Neural crest cell (in vitro differentiated cells): ENCODE measurements at regions not wholly inside any gene's neighbourhood (a gene's known extent, or its start where the extent isn't known, plus 50 kb on each side); places are given as distances from the start of the nearest gene placed in this dataset.

Experiments
- DNase-seq: peaks from one replicate; pipeline ENCODE4 v3.0.0; 2021; ENCODE audit warnings: low read depth, mixed read lengths, low spot score
- H3K27ac Mint-ChIP-seq: one replicate; pipeline ENCODE4 v1.8.0; 2021; ENCODE audit warnings: mild to moderate bottlenecking, mixed read lengths; ENCODE audit not compliant: unreplicated experiment
- H3K27me3 Mint-ChIP-seq: 2 replicates; pipeline ENCODE4 v1.8.0; 2021; ENCODE audit warnings: low read depth, mild to moderate bottlenecking, mixed read lengths
- H3K36me3 Mint-ChIP-seq: 2 replicates; pipeline ENCODE4 v1.8.0; 2021; ENCODE audit warnings: low read depth, mild to moderate bottlenecking, mixed read lengths
- H3K4me1 Mint-ChIP-seq: 2 replicates; pipeline ENCODE4 v1.8.0; 2021; ENCODE audit warnings: mixed read lengths
- H3K4me3 Mint-ChIP-seq: one replicate; pipeline ENCODE4 v1.8.0; 2021; ENCODE audit warnings: mild to moderate bottlenecking, mixed read lengths
- H3K9me3 Mint-ChIP-seq: 2 replicates; pipeline ENCODE4 v1.8.0; 2021; ENCODE audit warnings: mixed read lengths
- TF ChIP-seq, protein P1 (sequence below): fragments of 200-600 bp; sonication (generic); conservative IDR thresholded peaks from 2 replicates; pipeline ENCODE4 v1.5.0; 2021; ENCODE audit warnings: antibody characterized with exemption, mild to moderate bottlenecking

DNA sequence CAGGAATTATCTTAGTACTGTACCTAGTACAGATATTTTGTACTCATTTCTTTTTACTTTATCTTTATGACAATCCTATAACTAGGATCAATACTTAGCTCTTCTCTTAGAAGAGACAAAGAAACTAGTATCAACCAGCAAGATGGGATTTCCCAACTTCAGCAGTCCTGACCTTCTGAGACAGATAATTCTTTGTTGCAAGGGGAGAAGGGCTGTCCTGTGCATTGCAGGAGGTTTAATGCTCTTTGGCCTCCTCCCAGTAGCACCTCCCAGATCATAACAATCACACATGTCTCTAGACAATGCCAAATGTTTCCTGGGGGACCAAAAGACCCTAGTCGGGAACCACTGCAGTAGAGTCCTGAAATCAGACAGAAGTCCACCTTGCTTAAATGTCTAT, 424.3 kb upstream of the DMAC1 start:
- DNase-seq = no peak
- Mint-ChIP-seq H3K9me3 (peaks cover 3% of the 10 kb centered on the region), H3K27ac (no peak overlapping the region), H3K36me3 (no peaks in the 10 kb centered on the region), H3K27me3 (no peaks in the 10 kb centered on the region), H3K4me3 (no peak overlapping the region), H3K4me1 (peaks cover 13% of the 10 kb centered on the region)
- TF ChIP-seq, protein P1, sequence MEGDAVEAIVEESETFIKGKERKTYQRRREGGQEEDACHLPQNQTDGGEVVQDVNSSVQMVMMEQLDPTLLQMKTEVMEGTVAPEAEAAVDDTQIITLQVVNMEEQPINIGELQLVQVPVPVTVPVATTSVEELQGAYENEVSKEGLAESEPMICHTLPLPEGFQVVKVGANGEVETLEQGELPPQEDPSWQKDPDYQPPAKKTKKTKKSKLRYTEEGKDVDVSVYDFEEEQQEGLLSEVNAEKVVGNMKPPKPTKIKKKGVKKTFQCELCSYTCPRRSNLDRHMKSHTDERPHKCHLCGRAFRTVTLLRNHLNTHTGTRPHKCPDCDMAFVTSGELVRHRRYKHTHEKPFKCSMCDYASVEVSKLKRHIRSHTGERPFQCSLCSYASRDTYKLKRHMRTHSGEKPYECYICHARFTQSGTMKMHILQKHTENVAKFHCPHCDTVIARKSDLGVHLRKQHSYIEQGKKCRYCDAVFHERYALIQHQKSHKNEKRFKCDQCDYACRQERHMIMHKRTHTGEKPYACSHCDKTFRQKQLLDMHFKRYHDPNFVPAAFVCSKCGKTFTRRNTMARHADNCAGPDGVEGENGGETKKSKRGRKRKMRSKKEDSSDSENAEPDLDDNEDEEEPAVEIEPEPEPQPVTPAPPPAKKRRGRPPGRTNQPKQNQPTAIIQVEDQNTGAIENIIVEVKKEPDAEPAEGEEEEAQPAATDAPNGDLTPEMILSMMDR = no peak

DNA sequence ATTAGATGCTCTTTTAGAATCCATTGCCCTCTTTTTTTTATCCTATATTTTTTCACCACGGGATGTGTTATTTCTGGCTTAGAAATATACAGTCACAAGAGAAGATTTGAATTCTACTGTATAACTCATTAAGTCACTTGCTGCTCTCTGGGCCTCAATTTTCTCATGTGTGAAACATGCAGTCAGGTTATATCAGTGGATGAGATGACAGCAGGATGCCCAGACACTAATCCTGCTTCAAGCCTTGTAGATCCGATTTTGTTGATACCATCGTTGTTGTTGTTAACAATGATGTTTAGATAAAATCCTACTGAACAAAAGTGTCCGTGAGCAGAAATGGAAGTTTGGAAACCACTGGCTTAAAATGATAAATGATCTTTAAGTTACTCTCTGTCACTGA, 421.9 kb upstream of the DMAC1 start:
- peaks cover 13% of the 10 kb centered on the region for H3K4me1 Mint-ChIP-seq
- no peaks in the 10 kb centered on the region for H3K27me3 Mint-ChIP-seq
- DNase-seq = no peak
- no peak overlapping the region for H3K4me3 Mint-ChIP-seq
- TF ChIP-seq, protein P1 = no peak
- peaks cover 6% of the 10 kb centered on the region for H3K36me3 Mint-ChIP-seq
- H3K27ac Mint-ChIP-seq = no peak overlapping the region
- peaks cover 11% of the 10 kb centered on the region for H3K9me3 Mint-ChIP-seq

DNA sequence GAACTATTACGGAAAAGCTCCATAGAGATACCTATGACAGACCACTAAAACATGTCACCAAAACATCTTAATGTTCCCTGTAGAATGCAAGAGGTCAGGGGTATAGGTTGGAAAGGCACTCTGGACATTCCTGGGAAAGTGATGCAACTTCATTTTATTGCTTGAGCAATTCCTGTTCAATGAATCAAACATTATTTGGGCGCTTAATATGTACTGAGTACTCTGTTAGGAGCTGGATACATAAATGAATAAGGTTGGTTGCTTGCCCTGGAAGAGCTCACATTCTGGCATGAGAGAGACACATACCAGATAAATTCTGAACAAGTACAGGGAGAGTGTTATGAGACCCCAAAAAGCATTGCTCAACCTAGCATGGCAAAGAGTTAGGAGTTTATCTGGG, 408.9 kb upstream of the DMAC1 start:
- Mint-ChIP-seq H3K4me3 (no peak overlapping the region), H3K27ac (no peak overlapping the region), H3K4me1 (no peaks in the 10 kb centered on the region), H3K27me3 (no peaks in the 10 kb centered on the region), H3K9me3 (no peaks in the 10 kb centered on the region), H3K36me3 (no peaks in the 10 kb centered on the region)
- no peak for DNase-seq
- TF ChIP-seq, protein P1 = no peak

DNA sequence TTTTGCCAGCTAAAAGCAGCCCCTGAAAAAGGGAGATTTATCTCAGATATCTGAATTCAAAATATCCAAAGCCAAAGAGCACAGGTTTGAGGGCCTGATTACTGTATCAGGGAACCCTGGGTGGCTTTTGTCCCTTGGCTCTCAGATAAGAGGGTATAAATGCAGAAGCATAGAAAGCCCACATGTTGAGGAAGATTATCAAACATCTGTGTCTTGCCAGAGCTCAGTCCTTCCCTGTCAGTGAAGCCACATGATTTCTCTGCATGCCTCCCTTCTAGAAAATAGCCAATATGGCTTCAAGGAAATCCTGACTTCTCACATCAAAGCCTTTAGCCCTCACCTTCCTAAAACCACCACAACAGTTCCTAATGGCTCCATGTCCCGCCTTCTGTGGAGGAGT, 408.0 kb upstream of the DMAC1 start:
- Mint-ChIP-seq H3K27ac (no peak overlapping the region), H3K27me3 (no peaks in the 10 kb centered on the region), H3K4me1 (no peaks in the 10 kb centered on the region), H3K4me3 (no peak overlapping the region), H3K36me3 (no peaks in the 10 kb centered on the region), H3K9me3 (no peaks in the 10 kb centered on the region)
- no peak for DNase-seq
- TF ChIP-seq, protein P1 = no peak

DNA sequence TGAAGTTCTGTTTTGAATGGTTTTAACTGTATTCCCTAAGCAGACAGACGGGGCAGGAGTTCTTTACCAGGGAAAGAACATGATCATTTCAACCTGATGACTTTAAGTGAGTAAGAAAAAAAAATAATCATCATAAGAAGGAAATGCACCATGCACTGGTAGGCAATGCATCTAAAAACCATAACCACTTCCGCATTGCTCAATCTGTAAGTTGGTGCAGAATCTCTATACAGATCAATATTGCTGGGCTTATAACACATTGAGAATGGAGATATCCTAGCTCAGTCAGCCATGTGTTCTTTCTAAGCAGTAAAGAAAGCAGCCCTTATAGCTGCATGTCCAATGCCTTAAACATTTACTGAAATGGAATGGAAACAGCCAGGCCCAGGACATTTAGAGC, 407.1 kb upstream of the DMAC1 start:
- TF ChIP-seq, protein P1 = no peak
- Mint-ChIP-seq H3K4me3 (no peak overlapping the region), H3K36me3 (no peaks in the 10 kb centered on the region), H3K27me3 (no peaks in the 10 kb centered on the region), H3K9me3 (no peaks in the 10 kb centered on the region), H3K27ac (no peak overlapping the region), H3K4me1 (no peaks in the 10 kb centered on the region)
- DNase-seq = no peak

DNA sequence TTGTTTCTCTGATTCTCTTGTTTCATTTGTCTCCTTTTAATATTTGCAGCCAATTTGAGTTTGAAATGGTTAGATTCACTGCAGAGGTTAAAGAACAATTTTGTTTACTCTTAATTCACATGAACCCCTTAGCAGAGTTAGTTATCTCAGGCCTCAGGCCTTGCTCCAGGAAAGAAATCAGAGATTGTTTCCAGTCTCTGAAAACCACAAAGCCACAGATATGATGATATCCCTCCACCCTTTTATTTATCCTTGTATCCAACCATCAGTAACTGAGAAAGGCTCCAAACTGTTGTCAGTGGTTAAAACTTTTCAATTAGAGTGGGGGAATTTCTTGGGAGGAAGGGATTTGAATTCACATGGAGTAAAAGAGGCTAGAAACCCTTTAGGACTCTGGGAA, 406.0 kb upstream of the DMAC1 start:
- Mint-ChIP-seq H3K36me3 (no peaks in the 10 kb centered on the region), H3K9me3 (no peaks in the 10 kb centered on the region), H3K4me3 (no peak overlapping the region), H3K4me1 (no peaks in the 10 kb centered on the region), H3K27ac (no peak overlapping the region), H3K27me3 (no peaks in the 10 kb centered on the region)
- TF ChIP-seq, protein P1 = no peak
- no peak for DNase-seq
